ENCODE measurements at regions not wholly inside any gene's neighbourhood (a gene's known extent, or its start where the extent isn't known, plus 50 kb on each side); places are given as distances from the start of the nearest gene placed in this dataset.

DNA sequence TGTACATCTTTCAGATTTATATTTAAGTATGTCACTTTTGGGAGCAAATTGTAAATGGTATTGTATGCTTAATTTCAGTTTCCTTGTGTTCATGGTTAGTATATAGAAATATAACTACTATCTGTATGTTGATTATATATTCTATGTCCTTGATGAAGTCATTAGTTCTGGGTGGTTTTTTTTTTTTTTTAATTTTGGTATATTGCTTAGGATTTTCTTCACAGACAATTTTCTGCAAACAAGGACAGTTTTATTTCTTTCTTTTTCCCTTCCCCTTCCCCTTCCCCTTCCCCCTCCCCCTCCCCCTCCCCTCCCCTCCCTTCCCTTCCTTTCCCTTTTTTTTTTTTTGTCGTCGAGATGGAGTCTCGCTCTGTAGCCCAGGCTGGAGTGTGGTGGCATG is 430.0 kb downstream of the TYW1 start:
- DNase-seq = no peak

DNA sequence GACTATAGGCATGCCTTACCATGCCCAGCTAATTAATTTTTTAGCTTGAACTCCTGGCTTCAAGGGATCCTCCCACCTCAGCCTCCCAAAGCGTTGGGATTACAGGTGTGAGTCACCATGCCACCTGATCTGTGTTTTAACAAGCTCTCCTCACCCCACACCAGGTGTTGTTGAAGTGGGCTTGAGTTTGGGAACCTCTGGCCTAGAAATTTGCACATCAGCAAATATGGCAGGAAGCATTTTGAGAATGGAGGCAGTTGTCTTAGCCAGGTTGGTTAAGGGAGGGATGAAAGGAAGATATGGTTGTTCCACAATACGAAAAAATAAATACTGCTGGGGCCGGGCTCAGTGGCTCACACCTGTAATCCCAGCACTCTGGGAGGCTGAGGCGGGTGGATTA is 433.1 kb downstream of the TYW1 start:
- DNase-seq = no peak

DNA sequence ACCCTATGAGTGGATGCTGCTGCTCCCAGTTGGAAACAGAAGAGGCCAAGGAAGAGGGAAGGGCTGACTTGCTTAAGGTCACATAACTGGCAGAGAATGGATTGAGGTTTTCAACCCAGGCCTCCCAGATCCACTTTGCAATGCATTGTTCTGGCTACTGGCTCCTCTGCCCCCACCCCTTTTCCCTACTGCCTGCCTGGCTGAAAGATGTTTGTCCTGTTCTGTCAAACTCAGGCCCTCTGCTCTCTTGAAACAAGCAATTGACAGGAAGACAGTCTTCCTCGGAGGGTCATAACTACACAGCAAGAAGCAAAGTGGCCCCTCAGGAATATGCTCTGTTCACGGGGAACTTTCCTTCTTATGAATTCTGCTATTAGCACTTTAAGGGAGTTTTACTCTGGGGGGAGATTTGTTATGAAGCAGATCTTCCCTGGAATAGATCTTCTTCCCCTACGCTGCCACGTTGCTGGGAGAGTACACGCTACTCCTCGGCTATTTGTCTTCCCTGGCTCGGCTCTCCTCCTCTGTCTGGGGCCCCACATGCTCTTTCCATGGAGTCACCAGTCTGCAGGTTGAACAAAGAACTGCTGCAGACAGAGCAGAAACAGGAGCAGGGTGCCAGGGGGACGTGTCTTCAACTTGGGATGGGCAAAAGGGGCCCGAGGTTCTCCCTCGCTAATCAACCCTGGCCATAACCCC is 436.1 kb downstream of the TYW1 start:
- DNase-seq = no peak

DNA sequence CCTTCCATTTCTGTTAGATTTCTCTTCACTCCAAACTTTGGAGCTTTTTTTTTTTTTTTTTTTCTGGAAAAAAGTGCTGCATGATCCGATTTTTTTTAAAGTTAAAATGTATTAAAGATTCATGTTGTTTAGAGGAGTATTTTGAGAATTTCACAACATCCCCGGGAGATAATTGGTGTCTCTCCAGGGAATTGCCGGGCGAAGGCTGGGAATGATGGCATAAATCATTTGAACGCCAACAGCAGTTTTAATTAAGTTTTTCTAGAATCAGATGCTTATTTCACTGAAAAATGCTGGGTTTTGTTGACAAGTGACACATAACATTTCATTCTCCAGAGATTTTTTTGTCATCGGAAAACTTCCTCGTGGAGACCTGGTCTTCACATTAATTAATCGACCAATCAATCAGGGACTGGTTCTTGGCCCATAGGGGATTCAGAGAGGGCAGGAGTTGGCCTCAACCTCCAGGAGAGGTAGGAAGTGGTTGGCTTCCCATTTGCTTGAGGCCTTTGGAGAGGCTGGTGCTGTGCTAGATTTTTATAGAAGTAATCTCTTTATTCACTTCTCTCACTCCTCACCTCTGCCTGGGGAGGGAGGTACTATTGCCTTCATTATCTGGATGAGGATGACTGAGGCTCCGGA is 439.4 kb downstream of the TYW1 start:
- DNase-seq = no peak

DNA sequence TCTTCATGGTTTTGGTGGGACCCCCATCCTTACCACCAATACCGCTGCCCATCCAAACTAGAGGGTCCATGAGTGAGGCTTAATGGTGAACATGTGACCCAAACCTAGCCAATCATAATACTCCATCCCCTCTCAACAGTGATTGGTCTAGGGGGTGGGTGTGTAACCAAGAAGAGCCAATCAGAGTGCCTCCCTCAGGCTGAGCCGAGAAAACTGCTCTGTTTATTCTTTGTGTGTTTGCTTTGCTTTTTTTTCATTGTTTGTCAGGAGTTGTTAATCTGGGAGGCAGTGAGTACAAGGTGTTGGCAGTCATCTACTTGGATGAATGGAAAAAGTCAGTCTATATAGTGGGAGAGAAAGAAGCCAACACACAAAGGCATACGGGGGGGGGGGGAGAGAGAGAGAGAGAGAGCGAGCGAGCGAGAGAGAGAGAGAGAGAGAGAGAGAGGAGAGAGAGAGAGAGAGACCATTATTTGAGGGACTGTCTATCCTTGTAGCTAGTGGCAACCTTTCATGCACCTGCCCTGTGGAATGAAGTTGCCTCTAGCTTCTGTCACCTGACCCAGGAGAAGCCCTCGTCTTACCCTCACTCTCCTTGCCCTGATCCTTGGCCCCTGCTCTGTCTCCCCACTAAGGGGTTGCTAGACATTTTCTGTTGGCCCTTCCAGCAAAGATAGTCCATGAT is 441.7 kb downstream of the TYW1 start:
- no peak for DNase-seq

DNA sequence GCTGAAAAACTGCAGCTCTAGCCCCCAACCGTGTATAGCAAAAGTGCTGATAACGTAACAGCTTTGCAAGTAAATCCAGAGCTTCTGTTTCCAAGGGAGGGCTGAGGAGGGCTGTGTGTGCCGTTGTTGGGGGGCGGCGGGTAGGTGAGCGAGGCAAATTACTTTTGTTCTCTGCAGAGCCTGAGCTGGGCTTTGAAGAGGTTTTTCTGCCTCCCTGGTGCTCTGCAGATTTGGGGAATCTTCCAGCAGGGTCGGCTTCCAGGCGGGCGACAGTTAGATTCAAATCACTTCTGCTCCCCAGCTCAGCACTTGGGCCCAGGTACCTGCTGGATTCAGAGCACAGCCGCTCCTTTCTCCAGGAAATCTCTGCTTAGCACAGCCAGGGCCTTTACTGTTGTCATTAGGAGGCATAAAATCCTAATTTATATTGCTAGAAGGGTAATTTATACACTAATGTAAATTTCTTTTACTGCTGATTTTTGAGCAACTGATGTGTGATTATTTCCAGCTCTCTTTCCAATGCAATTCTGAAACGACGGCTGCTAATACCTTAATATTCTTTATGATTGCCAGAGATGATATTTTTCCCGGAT is 442.4 kb downstream of the TYW1 start:
- no peak for DNase-seq

DNA sequence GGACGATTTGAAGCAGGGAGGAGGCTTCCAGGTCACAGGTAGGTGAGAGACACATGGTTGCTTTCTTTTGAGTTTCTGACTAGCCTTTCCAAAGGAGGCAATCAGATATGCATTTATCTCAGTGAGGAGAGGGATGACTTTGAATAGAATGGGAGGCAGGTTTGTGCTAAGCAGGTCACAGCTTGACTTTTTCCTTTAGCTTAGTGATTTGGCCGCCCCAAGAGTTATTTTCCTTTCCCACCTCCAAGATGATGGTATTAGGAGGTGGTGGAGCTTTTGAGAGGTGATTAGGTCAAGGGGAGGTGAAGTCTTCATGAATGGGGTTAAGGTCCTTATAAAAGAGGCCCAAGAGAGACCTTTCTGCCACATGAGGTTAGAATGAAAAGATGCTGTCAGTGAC is 443.7 kb downstream of the TYW1 start:
- no peak for DNase-seq

DNA sequence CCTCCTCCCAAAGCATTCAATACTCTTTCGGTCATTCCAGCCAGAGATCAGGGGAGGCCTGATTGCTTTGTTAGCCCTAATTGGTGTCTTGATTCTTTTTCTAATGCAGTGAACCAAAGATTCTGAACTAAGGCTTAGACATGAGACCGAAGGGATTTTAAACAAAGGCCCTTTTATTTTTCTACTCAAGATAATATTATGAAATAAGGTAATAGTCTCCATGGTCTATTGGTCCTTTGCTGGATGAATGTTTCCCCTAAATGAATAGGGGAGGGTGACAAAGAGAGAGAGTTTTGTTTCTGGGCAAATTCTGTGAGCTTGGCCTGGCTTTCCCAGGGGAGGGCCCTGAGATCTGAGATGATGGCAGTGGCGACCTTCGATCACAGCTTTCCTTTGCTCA is 449.1 kb downstream of the TYW1 start:
- DNase-seq = no peak

DNA sequence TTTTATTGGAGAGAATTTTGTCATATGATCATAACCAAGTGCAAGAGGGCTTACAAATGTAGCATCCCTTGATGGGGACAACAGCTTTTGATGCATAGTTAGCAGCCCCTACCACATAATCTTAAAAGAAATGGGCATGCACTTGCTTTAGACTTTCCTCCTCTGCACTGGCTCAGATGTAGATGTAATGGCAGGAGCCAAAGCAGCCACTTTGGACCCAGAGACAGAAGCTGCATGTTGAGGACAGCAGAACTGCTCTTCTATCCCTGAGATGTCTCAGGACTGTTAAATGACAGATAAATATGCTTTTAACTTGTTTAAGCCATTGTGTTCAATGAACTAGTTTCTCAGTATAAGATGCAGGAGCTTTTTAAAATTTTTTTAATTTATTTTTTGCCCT is 450.7 kb downstream of the TYW1 start:
- no peak for DNase-seq

DNA sequence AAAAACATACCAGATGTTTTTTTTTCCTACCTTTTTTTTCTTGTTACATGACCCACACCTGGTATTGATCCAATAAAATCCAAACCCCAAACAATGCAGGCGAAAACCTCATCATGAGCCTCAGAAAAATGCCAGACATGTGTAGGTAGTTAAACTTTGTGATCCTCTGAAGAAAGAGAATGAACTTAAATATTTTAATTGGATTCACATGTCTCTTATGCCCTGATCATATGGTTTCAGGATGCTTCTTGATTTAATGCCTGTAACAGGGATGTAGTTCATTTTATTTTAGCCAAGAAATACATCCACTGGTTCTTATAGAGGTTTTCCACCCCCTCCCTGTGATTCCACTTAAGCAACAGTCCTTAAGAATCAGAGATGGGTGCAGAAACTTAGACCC is 451.6 kb downstream of the TYW1 start:
- no peak for DNase-seq

DNA sequence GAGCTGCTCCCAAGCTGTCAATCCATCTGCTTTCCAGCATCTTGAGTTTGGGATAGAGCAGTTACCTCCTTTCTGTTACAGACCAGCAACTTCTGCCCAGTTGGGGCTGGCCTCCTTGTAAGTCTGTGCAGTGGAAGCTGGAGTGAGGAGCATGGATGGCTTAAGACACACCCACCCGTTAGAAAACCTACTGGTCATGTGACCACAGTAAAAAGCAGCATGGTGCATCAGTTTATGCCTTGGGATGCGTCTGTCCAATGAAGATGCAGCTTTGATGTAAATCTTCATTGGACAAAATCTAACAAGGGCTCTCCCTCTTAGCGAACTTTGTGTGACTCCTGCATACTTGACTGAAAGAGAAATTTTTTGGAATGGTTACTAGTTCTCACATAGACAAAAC is 453.5 kb downstream of the TYW1 start:
- DNase-seq = no peak

DNA sequence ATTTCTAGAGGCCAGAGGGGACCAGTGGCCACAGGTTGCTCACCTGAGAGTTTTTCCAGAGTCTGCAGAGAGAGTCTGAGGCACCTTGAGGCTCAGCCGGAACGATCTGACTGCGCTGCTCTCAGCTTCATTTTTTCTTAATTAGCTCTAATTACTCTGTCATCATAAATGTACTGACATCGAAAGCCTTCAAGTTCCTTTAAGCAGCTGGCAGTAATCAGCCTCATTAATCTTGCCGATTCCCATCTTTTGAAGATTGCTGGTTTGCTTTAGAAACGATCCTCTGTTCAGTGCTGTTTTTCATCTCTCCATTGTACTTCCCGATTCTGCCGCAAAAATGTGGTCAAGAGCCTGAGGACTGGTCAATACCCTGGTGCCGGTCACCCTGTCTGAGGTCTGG is 454.7 kb downstream of the TYW1 start:
- DNase-seq = no peak

DNA sequence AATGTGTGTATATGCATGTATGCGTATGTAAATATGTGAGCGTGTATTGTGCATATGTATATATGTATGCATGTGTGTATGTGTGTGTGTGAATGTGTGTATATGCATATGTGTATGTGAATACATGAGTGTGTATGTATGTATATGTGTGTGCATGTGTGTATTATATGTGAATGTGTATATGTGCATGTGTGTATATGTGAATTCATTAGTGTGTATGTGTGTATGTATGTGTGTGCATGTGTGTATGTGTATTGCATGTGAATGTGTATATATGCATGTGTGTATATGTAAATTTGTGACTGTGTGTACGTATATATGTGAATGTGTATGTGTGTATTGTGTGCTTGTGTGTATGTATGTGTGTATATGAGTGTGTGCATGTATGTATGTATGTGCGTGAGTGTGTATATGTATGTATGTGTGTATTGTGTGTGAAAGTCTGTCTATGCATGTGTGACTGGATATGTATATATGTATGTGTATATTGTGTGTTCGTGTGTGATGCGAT is 455.9 kb downstream of the TYW1 start:
- no peak for DNase-seq

DNA sequence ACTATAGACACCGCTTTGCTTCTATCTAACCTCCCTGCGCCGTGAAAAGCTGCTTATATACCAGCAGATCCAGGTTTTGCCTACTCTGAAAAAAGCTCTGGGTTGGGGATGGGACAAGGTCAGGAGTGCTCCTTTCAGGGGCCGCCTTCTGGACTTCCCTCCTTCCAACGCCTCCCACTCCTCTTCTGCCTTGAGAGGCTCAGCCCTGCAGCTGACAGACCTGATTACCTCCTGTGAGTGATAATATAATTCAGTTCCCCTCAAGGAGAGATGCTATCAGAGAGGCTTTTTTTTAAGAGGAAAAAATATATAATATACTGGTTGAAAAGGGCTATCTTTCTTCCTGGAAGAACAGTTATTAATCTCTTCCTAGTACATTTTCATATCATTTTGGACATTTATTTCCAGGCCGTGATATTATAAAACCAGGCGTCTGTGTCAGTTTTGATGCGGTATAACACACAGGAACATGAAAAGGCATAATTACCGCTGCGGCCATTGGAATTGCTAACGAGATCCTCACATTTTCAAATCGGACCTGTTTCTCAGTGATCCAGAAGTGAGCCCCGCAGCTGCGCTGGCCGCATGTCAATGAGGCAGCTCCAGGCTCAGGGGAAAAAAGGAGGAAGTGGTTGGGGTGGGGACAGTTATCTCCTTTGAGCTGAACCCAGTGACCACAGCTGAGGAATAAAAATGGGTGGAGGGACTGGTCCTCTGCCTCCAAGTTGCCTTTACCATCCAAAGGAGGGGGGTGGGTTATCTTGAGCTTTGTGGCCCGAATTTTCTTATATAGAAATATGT is 457.1 kb downstream of the TYW1 start:
- DNase-seq = no peak

DNA sequence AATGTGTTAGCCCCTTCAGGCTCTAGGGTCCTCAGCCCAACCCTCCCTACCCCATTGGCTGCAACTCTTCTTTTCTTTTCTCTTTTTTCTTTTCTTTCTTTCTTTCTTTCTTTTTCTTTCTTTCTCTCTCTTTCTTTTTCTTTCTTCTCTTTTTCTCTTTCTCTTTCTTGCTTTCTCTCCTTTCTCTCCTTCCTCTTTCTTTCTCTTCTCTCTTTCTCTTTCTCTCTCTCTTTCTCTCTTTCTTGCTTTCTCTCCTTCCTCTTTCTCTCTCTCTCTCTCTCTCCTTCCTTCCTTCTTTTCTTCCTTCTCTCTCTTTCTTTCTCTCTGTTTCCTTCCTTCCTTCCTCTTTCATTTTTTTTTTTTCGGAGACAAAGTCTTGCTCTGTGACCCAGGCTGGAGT is 458.9 kb downstream of the TYW1 start:
- DNase-seq = no peak

DNA sequence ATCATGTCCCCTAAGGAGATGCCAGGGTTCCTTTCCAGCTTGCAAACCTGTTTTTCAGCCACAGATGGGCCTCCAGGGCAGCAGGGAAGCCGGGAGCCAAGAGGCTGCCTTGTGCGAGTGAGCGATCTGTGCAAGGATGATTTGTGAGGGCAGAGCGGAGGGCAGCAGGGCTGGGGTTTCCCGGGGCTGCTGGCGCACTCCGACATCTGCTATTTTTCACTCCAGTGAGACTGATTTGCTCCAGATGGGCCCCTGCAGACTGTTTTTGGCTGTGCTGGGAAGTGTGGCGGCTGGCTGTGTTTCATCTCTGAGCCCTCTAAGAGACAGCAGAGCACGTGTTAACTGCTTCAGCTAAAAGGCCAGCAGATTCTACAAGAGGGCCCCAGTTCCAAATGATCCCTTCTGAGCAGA is 466.2 kb downstream of the TYW1 start:
- no peak for DNase-seq

DNA sequence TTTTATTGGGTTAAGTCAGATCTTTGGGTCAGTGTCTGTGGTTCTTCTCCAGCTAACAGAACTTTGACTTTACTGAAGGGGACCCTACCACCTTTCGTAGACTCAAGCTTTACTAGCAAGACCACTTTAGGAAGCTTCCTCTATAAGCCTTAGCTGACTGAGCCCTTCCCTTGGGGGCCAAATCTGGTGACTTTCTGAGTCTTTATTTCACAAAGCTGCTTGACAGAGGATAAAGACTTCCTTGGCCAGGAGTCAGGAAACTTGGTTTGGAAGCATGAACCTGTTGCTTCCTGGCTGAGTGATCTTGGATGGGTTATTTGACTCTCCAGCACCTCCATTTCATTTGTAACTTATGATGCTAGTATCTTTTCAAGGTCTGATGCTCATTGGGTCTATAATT is 466.7 kb downstream of the TYW1 start:
- no peak for DNase-seq

DNA sequence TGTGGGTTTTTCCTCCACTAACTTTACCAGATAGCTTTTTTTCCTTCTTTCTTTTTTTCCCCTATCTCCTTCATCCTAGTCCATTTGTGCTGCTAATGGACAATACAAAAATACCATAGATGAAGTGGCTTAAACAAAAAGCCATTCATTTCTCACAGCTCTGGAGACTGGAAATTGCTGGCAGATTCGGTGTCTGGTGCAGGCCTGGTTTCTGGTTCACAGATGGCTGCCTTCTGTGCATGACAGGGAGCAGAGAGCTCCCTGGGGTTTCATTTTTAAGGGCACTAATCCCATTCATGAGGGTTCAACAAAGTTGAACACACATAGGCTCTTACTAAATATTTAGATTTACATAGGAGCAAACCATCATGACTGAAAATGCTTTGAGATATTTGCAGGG is 467.4 kb downstream of the TYW1 start:
- DNase-seq = no peak

DNA sequence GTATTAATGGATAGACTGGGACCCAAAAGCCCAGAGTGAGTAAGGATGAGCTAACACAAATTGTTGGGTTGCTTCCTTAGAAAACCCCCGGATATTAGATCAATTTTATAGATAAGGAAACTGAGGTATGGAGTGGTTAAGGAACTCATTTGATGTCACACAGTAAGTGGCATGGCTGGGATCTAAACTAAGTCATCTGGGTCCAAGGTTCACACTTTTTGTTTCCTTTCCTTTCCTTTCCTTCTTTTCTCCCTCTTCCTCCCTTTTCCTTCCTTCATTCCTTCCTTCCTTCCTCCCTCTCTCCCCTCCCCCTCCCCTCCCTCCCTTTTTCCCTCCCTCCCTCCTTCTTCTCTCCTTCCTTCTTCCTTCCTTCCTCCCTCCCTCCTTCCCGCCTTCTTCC is 469.5 kb downstream of the TYW1 start:
- DNase-seq = no peak

DNA sequence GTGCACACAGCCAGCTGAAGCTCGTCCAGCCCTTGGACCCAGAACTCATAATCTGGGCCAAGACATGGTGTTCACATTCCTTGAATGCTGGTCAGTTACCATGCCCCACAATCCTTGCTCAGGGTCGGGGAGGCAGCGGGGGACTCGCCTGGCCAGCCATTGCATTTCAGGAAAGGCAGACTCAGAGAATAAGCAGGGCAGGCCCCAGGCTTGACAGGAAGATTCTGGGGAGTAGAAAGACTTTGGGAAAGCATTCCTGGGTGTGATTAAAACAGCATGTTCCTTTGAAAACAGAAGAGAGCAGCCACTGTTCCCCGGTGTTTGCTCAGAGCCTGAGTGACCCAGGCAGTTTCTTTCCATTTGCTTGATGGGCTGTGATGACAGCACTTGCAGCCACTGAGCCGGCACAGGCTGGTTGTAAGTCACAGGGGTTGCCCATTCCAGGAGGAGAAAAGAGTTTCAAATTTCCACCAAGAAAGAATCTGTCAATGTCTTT is 473.7 kb downstream of the TYW1 start:
- no peak for DNase-seq

DNA sequence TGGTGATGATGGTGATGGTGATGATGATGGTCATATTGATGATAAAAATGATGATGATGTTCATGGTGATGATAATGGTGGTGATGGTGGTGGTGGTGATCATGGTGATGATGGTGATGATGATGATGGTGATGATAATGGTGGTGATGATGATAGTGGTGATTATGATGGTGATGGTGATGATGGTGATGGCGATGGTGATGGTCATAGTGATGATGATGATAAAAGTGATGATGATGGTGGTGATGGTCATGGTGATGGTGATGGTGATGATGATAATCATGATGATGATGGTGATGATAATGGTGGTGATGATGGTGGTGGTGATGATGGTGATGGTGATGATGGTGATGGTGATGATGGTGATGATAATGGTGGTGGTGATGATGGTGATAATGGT is 478.7 kb downstream of the TYW1 start:
- no peak for DNase-seq

DNA sequence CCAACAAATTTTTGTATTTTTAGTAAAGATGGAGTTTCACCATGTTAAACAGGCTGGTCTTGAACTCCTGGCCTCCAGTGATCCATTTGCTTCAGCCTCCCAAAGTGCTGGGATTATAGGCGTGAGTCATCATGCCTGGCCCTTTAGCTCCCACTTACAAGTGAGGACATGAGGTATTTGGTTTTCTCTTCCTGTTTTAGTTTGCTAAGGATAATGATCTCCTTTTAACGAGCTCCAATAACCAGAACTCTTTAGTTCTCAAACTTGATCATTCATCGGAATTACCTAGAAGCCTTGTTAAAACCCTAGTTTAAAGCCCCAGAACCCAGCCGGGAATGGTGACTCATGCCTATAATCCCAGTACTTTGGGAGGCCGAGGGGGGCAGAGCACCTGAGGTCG is 481.4 kb downstream of the TYW1 start:
- no peak for DNase-seq

DNA sequence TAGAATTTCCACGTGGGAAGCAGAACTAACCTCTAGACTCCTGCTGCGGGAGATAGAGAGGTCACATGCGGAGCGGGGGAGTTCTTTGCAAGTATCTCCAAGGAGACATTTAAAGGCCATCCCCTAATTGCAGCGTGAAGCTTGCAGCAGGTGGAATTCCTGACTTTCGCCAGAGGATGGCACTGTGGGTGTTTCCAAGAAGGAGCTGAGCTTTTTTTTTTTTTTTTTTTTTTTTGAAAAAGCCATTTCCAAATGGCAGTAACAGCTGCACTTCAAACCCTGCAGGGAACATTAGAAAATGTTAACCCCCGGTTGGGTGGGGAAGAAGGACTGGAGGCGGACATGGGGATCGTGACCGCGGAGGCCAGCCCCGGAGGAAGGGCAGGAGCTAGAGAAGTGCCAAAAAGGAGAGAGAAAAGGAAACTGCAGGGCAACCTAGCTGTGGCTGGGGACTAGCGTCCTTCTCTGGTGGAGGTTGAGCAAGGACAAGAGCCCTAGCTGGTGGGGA is 487.7 kb downstream of the TYW1 start:
- no peak for DNase-seq

All from activated T-cell treated with anti-CD3 and anti-CD28 coated beads for 4 hours (primary cell).